ENCODE measurements at regions not wholly inside any gene's neighbourhood (a gene's known extent, or its start where the extent isn't known, plus 50 kb on each side); places are given as distances from the start of the nearest gene placed in this dataset.

- TF ChIP-seq CTCF (IDR thresholded peaks at IDR 0.05) (no peak), POLR2A (IDR thresholded peaks at IDR 0.05) (no peak), EP300 (IDR thresholded peaks at IDR 0.05) (no peak), POLR2AphosphoS5 (IDR thresholded peaks at IDR 0.05) (no peak)
These were observed 51.8 kb upstream of the LMO1 start for GRCh38 chr11:8315463-8315862.
